ENCODE measurements at regions not wholly inside any gene's neighbourhood (a gene's known extent, or its start where the extent isn't known, plus 50 kb on each side); places are given as distances from the start of the nearest gene placed in this dataset.
"Not testable (repeated sequence)": the region's sequence is repeated elsewhere in the genome, so short reads cannot be mapped to it uniquely, and the experiment has no call there.

DNA sequence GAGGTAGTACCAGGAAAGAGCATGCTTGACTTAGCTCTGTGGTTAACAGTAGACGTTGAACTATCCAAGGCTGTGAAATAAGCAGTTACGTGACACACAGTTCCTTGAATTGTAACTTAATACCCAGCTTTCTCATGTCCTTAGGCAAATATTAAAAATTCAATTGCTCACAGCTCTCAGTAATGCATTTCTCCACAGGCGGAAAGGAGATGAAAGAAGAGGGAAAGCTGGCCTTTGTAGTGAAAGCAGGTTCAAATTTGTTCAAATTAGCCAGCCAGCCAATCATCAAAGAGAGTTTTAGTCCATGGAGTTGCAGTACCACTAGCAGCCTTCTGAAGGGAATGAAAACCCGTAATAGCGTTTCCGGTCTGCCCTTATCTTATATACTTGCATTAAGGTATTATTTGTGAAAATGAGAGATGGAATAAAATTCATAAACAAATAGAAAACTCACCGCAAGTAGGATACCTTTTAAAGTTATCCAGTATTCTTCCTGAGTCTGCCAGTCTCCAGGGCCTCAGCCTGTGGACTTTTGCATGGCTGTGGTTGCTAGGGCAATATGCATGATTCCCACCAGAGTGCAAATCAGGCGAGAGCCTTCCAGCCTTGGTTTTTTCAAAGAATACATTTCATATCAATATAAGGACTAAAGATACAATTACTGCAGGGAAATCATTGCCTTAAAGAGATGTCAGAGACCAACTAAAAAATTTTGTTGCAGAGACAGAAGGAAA is 795.5 kb downstream of the TNS3 start:
- peak; percentile 29 for DNase-seq

DNA sequence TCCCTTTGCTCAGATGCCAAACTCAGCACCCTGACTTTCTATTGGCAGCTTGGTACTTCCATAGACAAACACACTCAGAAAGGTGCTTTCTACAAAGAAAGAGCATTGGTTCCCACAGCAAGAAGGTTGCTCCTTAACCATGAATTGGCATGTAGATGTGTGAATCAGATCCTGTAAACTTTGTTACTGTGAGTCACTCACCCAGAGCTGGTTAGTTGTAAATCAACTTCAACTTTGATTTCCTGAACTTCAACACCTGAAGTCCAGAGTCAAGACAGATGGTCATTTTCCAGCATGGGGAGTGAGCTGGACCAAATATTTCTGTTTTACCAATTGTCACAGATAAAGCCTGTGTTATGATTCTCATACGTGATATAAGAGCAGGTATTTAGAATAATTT is 797.2 kb downstream of the TNS3 start:
- DNase-seq, result peak; percentile 19

DNA sequence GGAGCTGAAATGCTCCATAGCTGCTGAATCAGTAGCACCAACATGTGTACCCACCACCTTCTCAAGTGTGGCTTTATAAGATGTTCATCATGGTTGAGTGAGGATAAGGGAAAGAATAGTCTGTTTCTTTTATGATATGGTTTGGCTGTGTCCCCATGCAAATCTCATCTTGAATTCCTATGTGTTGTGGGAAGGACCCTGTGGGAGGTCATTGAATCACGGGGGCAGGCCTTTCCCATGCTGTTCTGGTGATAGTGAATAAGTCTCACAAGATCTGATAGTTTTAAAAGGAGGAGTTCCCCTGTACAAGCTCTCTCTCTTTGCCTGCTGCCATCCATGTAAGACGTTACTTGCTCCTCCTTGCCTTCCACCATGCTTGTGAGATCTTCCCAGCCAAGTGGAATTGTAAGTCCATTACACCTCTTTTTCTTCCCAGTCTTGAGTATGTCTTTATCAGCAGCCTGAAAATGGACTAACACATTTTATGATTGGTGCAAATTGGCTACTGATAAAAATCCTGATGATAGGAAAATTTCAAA is 799.9 kb downstream of the TNS3 start:
- DNase-seq, result no peak

DNA sequence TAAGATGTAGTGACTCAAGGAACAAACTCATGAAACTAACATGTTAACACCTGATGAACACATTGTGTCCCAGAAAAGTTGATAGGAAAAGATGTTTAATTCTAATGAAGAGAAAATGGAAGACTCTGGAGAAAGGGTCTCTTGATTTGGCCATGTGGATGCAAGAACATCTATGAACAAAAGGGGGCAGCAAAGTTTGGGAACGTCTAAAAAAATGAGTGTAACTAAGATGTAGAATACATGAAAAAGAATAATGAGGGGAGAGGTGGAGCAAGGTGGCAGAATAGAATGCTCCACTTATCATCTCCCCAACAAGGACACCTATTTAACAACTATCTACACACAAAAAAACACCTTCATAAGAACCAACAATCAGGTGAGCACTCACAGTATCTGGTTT is 805.1 kb downstream of the TNS3 start:
- peak; percentile 45 for DNase-seq

DNA sequence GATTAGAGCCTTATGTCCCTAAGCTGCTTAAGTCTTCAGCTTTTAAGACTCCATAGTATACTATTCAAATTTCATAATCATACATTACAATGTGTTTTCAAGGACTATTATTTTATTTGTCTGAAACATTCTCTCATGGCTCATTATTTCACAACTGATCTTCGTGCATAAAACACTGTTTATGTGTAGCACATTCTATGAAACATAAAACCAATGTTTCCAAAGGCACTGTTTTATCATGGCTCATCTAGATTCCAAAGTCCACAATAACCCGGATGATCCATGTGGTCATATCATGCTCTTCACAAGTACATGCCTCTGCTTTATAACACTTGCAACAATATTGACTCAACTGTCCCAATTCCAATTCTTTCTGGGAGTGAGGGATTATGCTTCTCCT is 806.1 kb downstream of the TNS3 start:
- peak; percentile 57 for DNase-seq

DNA sequence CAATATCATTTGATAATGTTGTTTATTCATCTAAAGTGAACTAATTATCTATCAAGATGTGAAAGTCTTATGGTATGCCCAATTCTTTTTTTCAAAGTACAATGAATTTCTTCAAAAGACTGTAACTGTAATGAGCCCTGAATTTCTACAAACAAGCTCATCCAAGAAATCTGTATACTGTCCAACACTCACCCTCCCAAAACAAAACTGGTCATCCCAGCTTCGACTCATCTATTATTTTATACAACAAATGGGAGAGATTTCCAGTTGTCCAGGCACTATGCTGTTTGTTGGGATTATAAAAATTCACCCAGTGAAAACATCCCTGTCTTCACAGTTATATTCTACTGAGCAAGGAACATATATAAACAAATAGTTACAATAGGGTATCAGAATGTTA is 806.9 kb downstream of the TNS3 start:
- DNase-seq, result no peak

DNA sequence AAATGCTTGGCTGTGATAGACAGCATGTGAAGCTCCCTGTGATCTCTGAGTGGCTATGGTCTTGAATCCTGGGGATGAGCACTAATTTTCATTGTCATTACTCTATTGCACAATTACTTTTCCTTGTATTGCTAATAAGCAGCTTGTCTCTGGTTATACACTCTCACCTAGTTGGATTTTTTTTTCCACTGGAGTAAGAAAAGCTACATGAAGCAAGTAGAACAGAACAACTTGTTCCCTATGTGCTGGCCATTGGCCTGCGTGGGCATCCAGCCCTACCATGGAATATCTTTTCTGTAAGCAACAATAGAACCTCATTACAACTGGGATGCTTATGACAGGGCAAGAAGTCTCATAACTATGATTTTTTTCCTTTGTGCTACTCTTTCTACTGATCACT is 807.4 kb downstream of the TNS3 start:
- DNase-seq, result no peak

DNA sequence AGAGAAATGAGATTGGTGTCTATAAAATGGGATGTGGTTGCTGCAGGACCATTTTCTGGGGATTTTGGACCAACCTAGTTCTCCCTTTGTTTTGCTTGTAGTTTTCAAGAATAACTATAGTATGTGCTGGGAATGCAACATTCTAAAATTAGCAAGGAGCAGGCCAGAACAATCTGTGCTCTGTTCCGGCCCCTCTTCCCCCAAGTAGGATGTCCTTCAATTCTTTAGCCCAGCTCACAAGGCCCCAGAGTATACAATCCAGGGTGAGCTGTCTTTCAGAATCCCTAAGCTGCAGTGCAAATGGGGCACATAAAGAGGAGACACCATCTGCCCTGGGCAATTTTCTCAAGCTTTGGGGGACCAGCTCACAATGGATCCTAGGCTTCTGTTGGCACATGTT is 809.1 kb downstream of the TNS3 start:
- DNase-seq, result no peak

DNA sequence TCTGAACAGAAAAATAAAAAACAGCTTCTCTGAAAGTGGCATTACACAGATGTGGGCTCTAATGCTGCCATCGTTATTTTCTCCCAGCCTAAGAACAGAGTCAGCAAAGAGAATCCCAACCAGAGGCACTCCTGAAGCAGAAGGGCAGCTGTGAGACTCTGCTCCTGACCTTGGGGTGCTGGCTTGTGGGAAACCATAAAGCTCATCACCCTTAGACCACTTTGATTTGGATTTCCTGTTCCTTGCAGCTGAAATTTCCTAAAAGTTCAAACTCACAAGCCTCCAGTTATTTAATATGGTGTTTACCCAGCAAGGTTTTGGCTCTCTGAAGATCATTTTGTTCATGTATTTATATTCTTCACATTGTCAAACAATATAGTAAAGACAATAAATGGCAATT is 814.8 kb downstream of the TNS3 start:
- DNase-seq, result no peak

DNA sequence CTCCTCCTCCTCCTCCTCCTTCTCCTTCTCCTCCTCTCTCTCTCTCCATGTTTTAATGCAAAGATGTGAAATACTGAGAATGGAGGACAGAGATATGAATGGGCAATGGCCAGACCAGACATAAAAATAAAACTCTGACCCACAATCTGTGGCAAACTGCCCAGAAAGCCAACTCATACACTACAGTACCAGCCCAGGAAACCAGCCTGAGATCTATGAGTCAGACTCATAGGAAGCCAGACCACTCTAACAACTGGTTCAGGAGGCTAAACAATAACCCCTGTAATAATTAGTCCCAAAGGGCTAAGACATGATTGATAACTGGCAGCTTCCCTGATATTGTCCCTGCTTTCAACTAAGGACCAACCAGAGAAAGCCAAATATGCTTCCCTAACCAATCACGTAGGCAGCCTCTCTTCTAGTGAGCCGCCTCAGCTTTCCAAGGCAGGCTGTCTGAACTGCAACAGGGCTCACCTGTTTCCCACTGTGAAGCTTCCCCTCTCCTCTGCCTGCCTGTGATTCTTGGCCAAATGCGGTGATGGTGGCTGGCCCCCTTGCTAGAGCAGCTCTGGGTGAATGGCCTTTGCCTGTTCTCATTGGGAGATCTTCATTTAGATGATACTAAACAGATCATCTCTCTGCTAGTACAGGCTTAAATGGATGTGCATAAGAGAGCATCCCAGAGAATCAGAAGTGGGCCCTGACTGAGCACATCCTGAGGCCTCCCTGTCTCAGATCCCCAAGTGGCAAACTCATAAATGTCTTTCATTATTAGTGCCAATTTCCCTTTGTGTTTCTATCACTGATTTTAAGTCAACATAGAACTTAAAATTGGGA is 817.6 kb downstream of the TNS3 start:
- peak; percentile 71 for DNase-seq

DNA sequence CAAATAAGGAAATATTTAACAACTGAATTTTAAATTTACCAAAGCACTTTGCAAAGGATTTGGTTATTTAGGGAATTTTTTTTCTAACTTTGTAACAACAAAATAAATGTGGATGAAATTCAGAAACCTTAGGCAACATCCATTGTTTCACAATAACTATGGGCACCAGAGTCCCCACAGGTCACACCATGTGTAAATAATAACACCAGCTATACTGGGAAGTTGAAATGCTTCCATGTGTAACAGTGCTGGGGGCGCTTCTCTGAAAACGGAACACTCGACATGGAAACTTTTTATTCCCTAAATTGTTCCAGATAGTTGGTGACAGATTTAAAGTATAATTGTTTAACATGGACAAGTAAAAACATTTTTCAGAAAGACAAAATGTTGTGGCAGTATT is 818.6 kb downstream of the TNS3 start:
- DNase-seq, result no peak

DNA sequence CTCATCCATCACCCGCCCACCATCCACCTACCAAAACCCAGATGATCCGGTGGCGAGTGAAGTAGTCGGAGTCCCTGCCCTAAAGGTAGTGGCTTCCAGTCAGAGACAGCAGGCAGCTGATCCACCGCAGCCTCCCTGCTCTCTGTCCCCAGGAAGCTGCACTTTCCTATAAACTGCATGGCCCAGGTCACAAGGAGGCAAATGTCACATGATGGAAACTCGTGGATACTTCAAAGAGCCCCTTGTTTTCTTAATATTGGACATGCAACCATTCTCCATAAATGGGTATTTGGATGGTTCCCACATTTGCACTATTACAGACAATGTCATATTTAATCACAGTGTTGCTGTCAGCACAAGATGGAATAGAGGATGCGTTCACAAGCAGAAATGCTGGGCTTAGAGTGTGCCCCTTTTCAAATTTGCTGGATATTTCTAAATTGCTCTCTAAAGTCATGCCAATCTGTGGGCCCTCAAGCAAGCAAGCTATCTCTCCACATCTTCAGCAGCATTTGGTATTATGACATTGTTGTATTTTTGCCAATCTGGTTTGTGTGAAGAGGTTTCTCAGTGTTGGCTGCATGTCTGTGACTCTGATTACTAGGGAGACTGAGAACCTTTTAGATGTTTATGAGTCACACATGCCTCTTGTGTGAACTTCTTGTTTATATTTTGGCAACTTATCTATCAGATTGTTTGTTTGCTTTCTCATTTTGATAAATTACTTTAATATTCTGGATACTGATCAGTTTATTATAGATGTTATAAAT is 822.0 kb downstream of the TNS3 start:
- peak; percentile 7 for DNase-seq

DNA sequence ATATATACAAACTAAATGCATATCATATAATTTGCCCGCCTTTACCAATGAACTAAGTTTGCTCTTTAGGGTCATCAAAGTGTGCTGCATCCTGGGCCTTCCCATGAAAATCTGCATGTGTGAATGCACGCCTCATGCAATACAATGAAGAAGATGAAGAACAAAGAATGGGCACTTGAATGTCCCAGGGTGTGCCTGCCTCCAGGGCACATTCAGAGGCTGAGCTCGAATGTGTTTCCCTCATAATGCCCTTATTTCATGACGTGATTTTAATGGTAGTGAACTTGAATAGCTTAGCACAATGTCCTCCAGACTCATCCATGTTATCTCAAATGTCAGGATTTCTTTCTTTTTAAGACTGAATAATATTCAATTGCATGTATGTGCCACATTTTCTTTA is 824.9 kb downstream of the TNS3 start:
- DNase-seq, result no peak

DNA sequence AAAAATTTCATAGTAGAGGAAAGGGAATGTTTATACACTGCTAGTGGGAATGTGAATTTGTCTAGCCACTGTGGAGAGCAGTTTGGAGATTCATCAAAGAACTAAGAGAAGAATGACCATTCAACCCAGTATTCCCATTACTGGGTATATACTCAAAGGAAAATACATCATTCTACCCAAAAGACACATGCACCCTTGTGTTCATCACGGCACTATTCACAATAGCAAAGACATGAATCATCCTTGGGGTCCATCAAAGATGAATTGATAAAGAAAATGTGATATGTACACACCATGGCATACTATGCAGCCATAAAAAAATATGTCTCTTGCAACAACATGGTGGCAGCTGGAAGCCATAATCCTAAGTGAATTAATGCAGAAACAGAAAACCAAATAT is 825.7 kb downstream of the TNS3 start:
- DNase-seq, result no peak

DNA sequence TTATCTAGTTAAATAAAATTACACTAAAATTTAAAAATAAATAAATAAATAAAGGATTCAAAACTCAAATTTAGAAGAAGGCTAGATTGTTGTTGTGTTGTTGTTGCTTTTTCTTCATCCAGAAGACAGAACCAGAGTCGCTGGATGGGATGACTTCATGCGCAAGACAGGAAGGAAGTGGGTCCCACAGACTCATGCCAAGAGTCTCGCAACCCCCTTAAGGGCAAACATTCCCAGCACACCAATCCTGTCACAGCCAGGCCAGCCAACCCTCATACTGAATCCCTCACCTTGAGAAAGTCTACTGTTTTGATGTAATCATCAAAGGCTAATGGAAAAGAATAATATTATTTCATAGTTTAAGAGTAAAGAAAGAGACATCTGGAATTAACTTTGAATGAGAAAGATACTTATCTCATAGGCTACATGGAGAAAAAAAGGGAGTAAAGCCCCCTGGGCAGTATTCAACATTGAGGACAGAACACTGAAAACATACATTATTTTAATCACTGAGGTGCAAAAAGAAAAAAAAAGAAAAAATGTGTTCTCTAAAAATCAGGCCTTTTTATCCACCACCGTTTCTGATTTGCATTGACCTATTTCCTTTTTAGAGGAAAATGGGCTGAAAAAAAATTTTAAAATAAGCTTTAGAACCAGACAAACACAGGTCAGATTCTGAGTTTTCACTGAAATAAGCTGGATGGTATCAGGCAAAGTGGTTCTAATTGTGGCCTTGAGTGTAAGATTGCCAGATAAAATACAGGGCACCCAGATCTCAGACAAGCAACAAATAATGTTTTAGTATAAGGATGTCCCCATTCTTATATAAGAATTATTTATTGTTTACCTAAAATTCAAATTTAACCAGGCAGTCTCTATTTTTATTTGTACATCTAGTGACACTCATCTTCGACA is 826.5 kb downstream of the TNS3 start:
- DNase-seq, result no peak

DNA sequence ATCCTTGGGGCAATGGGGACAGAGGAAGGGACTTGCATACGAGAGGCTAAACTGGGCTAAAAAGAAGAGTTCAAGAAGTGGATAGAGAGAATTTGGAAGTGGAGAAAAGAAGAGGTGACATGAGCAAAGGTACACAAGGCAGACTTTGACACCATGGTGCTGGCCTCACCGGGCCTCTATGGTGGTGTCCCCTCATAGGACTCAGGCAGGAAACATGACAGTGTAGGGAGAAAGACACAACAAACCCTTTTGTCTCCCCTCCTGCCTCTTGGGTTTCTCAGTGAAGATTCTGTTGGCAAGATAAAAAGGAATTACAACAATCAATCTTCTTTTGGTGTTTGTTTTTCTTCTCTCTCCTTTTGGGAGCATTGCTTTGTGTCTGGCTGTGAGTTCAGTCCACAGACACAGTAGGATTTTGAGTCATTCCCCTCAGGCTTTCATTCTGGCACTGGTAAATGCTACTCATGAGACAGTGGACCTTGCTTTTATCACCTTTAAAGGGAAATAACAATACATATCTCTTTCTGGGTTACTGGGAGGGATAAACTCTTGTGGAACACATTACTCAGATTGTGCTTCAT is 827.7 kb downstream of the TNS3 start:
- DNase-seq, result no peak

DNA sequence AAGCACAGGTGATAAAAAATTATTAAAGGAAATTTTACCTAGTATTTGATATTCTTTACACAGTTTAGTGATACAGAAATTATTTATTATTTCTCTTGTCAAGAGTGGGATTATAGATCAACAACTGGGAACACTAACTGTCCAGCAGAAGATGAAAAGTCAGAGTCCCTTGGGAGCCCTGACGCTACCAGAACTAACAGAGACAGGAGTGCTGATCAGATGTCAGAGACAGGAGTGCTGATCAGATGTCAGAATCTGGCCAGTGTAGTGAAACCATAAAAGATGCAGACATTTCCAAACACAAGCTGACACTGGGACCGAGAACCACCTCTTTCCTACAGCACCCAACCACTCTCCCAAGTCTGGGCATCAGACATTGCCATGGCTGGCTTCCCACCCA is 828.2 kb downstream of the TNS3 start:
- no peak for DNase-seq

DNA sequence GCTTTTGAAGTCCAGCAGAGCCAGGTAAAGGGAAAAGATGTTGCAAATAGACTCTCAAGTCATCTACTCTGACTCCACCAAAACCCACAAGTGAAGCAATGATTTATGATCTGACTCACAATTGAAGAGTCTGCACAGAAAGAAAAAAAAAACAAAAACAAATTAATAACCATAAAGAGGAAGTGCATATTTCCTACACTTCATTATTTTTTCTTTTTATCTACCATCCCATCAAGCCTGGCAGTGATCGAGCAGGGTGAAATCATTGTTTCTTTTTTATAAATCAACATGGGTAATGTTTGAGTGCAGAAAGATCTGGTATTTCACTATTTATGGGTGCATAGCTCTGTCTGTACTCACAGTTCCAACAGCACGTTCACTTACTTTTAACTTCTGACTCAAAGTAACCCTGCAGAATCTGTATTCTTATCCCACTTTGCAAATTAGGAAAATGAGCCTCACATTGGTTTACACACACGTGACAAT is 829.0 kb downstream of the TNS3 start:
- no peak for DNase-seq

DNA sequence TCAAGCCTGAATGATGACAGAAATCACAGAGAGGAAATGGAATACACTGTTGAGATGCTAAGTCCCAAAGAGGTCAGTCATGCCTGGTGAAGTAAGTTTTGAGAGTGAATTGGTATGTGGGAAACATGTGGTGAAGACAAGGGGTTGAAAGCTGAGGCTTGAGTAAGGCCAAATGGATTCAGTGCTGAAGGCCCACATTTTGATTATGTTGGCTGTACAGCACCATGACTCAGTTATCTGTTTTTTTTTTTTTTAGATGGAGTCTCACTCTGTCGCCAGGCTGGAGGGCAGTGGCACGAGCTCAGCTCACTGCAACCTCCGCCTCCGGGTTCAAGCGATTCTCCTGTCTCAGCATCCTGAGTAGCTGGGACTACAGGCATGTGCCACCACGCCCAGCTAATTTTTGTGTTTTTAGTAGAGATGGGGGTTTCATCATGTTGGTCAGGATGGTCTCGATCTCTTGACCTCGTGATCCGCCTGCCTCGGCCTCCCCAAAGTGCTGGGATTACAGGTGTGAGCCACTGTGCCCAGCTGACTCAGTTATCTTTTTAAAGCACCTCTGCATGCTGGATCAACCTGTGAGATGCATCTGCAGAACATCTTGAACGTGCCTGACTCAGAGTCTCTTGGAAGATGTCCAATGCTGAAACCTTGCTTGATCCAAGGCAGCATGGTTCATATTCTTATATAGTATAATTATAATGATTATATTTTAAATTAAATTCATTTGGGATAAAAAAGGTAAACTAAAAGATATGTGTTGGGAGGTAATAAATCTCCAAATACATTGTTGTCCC is 829.8 kb downstream of the TNS3 start:
- not testable (repeated sequence) for DNase-seq

DNA sequence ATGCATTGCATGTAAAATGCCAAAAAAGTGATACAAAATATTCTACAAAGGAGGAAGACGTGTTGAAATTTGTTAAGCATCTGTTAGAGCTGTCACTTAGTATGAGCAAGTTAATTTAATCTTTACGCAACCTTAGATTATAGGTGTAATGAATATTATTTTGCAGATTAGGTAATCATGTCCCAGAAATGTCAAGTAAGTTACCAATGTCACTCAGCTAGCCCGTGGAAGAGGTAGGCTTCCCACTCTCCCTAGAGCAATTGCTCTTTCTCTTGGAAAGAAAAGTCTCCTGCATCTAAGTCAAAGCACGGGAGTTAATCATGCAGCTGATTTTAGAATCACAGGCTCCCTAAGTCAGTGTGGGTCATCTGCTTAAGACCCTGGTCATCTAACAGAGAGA is 830.4 kb upstream of the IGFBP3 start:
- DNase-seq, result no peak

DNA sequence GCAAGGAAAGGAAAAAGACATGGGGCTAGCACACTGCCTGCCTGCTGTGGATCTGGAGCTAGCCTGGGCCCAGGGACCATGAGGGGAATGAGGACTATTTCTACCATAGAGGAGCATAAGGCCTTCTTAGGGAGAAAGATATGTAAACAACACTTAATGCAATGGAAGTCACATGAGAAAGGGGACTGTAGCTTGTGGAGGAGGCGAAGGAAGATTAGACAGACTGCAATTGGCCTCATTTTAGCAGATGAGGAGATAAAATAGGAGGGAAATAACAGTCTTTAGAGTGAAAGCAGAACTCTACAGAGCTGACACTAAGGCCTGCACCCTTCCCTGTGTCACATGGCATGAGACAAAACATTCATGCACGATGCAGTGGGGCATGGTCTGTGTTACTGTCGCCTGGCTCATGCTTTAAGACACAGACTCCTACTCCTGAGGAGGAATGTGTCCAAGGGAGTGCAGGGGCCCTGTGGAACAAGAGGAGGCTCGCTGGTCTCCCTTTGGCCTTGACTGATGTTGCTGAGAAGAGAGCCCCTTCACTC is 829.3 kb upstream of the IGFBP3 start:
- no peak for DNase-seq
